Right lobe of liver (tissue), 6 donors: ENCODE measurements at regions not wholly inside any gene's neighbourhood (a gene's known extent, or its start where the extent isn't known, plus 50 kb on each side); places are given as distances from the start of the nearest gene placed in this dataset.

Source experiments
- ATAC-seq, 4 donors: fragments of 200-7000 bp; cut with Tn5 transposase; one replicate each; pipeline ENCODE4 v1.9.1; 2020; ENCODE audit warnings: mild to moderate bottlenecking in 4 of 4, moderate library complexity in 4 of 4
- DNase-seq, 3 donors: peaks; one replicate each; pipeline ENCODE4 v3.0.0-alpha.2; 2020
- H3K27ac ChIP-seq, 3 donors: fragments of 200-600 bp; one replicate each; pipeline ENCODE4 v1.8.0; 2022
- H3K27me3 ChIP-seq, 2 donors: fragments of 200-600 bp; one replicate each; pipeline ENCODE4 v1.8.0; 2022
- H3K36me3 ChIP-seq, 4 donors: fragments of 200-600 bp; sonication (generic) in 1 of 4; one replicate each; pipeline versions ENCODE4 v1.5.1 to v1.8.0; 2017 to 2022; ENCODE audit warnings: control low read depth in 1 of 4
- H3K4me1 ChIP-seq, 4 donors: fragments of 200-600 bp; sonication (generic) in 1 of 4; one replicate each; pipeline versions ENCODE4 v1.5.1 to v1.8.0; 2017 to 2022; ENCODE audit warnings: control low read depth in 1 of 4
- H3K4me3 ChIP-seq, 3 donors: fragments of 200-600 bp; one replicate each; pipeline ENCODE4 v1.8.0; 2022
- H3K9me3 ChIP-seq, 4 donors: fragments of 200-600 bp; sonication (generic) in 1 of 4; one replicate each; pipeline versions ENCODE4 v1.5.1 to v1.8.0; 2017 to 2022; ENCODE audit warnings: control low read depth in 1 of 4
- POLR2A ChIP-seq: fragments of 450-650 bp; IDR thresholded peaks from one replicate; pipeline ENCODE4 v1.6.1; 2017; ENCODE audit warnings: antibody characterized with exemption, mild to moderate bottlenecking
- WGBS: methylation state at CpG from one replicate; pipeline ENCODE4 v1.1.6; 2018; ENCODE audit warnings: low coverage, low lambda C conversion rate; ENCODE audit not compliant: insufficient coverage; ENCODE audit errors: missing lambda C conversion rate; 5-methylcytosine and 5-hydroxymethylcytosine counted together
- intact Hi-C, 2 donors: fragments of 100-400 bp; cut with DNase I; formaldehyde crosslinking; loops; one replicate each; pipeline versions ENCODE4 v1.11.2 to v1.14.1; 2022
- TF ChIP-seq, protein P1 (sequence below), 4 donors: fragments of 200-600 bp in 3 of 4; fragments of 450-650 bp in 1 of 4; IDR thresholded peaks; one replicate each; pipeline versions ENCODE4 v1.5.1 to v1.8.0; 2016 to 2022; ENCODE audit warnings: antibody characterized with exemption in 4 of 4, mild to moderate bottlenecking in 2 of 4
- donor health status: DM: no; HTN: yes; CAD: no.
- donor health status: DM: no; HTN: no; CAD: no.
- donor health status: DM: no; HTN: no; CAD: no.
- donor health status: DM: no; HTN: yes; CAD: no.
- donor health status: DM: no; HTN: yes; CAD: no.

DNA sequence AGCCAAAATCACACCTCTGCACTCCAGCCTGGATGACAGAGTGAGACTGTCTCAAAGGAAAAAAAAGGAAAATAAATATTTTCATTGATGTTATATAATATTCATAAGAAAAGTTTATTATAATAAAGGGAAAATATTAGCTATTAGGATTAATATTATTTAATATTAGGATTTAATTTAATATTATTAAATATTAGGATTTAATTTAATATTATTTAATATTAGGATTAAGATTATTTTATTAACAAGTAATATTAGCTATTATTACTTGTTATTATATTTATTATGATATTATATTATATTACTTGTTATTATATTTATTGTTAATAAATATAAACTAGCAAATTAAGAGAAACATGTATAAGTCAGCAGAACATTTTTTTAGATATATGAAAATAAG, 518.1 kb downstream of the FSCB start:
- DNase-seq = no peak
- intact Hi-C loops = no loop called here

DNA sequence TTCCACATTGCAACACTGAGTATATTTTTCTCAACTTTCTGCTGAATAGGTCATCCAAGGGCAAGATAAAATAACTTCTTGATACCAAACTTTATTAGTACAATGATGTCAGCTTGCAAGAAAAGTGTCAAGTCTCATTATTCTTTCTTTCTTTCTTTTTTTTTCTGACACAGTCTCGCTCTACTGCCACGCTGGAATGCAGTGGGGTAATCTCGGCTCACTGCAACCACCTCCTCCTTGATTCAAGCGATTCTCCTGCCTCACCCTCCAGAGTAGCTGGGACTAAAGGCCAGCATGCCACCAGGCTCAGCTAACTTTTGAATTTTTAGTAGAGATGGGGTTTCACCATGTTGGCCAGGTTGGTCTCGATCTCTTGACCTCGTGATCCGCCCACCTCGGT, 523.4 kb downstream of the FSCB start:
- Histone ChIP-seq H3K27ac (no peak overlapping the region), H3K4me1 (peaks cover 0 to 12% (median 0%) of the 10 kb centered on the region in 4 donors), H3K4me3 (no peak overlapping the region), H3K27me3 (no peaks in the 10 kb centered on the region), H3K9me3 (no peaks in the 10 kb centered on the region), H3K36me3 (no peaks in the 10 kb centered on the region)
- DNase-seq (no peak), ATAC-seq (no peak)
- WGBS = 79% methylated on average over 8 of the region's 8 CpGs
- intact Hi-C loops = no loop called here
- TF ChIP-seq POLR2A = no peak
- TF ChIP-seq, protein P1, sequence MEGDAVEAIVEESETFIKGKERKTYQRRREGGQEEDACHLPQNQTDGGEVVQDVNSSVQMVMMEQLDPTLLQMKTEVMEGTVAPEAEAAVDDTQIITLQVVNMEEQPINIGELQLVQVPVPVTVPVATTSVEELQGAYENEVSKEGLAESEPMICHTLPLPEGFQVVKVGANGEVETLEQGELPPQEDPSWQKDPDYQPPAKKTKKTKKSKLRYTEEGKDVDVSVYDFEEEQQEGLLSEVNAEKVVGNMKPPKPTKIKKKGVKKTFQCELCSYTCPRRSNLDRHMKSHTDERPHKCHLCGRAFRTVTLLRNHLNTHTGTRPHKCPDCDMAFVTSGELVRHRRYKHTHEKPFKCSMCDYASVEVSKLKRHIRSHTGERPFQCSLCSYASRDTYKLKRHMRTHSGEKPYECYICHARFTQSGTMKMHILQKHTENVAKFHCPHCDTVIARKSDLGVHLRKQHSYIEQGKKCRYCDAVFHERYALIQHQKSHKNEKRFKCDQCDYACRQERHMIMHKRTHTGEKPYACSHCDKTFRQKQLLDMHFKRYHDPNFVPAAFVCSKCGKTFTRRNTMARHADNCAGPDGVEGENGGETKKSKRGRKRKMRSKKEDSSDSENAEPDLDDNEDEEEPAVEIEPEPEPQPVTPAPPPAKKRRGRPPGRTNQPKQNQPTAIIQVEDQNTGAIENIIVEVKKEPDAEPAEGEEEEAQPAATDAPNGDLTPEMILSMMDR (IDR thresholded peaks at IDR 0.05) = no peak

More for the DNA sequence above, 518.1 kb downstream of the FSCB start:
- H3K9me3 ChIP-seq = no peaks in the 10 kb centered on the region
- no peak overlapping the region for H3K4me3 ChIP-seq
- no peaks in the 10 kb centered on the region for H3K4me1 ChIP-seq
- H3K36me3 ChIP-seq = no peaks in the 10 kb centered on the region
- no peak overlapping the region for H3K27ac ChIP-seq
- no peaks in the 10 kb centered on the region for H3K27me3 ChIP-seq
- ATAC-seq = no peak
- no peak for TF ChIP-seq POLR2A
- TF ChIP-seq, protein P1 (IDR thresholded peaks at IDR 0.05) = no peak

DNA sequence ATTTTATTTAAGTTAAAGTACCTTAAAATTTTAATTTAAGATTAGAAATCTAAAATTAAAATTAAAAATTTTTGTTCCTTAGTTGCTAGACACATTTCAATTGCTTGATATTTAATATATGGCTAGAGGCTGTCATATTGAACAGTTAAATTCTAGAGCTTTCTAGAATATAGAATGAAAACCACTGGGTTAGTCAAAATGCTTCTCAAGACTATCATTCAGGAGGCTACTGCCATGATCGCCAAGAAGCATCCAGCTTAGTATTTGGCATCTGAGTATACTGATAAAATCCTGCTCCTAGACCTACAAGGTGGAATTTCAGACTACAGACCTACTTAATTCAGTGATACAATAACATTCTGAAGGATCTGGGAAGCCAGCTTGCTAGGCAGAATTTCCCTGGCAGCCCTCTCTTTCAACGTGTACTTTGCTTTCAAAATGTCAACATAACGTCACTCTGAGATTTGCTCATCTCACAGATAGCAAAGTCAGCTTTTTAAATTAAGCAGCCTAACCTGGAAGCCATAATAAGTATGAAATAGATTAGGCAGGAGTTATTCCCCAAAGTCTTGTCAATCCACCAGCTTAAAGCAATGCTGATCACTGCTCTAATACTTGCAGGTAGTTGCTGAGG, 525.8 kb downstream of the FSCB start:
- intact Hi-C loops = no loop called here

DNA sequence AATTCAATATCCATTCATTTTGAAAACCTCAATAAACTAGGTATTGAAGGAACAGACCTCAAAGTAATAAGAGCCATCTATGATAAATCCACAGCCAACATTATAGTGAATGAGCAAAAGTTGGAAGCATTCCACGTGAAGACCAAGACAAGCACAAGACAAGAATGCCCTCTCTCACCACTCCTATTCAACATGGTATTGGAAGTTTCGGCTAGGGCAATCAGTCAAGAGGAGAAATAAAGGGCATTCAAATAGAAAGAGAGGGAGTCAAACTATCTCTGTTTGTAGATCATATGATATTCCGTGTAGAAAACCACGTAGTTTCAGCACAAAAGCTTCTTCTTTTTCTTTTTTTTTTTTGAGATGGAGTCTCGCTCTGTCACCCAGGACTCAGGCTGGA, 550.3 kb downstream of the FSCB start:
- H3K27ac ChIP-seq = no peak overlapping the region
- H3K36me3 ChIP-seq = no peaks in the 10 kb centered on the region
- no peaks in the 10 kb centered on the region for H3K9me3 ChIP-seq
- no peaks in the 10 kb centered on the region for H3K4me1 ChIP-seq
- 89% methylated on average over 5 of the region's 5 CpGs for WGBS
- H3K4me3 ChIP-seq = no peak overlapping the region
- no peaks in the 10 kb centered on the region for H3K27me3 ChIP-seq
- DNase-seq = no peak
- no peak for TF ChIP-seq POLR2A
- TF ChIP-seq, protein P1 (IDR thresholded peaks at IDR 0.05) = no peak
- ATAC-seq = no peak
- intact Hi-C loops = no loop called here

More for the DNA sequence above, 525.8 kb downstream of the FSCB start:
- no peak for TF ChIP-seq POLR2A
- TF ChIP-seq, protein P1 (IDR thresholded peaks at IDR 0.05) = no peak
- ATAC-seq (peak; percentile 96 to 99 (median 98)), DNase-seq (peak in 2 of 3 donors; percentile 24 to 68)
- H3K4me3 ChIP-seq = no peak overlapping the region
- no peaks in the 10 kb centered on the region for H3K9me3 ChIP-seq
- H3K4me1 ChIP-seq = peaks cover 0 to 12% (median 0%) of the 10 kb centered on the region in 4 donors
- WGBS = 22% methylated on average over 3 of the region's 3 CpGs
- no peaks in the 10 kb centered on the region for H3K36me3 ChIP-seq
- H3K27me3 ChIP-seq = no peaks in the 10 kb centered on the region
- peak overlapping the region; percentile 53 to 88 (median 63) for H3K27ac ChIP-seq

DNA sequence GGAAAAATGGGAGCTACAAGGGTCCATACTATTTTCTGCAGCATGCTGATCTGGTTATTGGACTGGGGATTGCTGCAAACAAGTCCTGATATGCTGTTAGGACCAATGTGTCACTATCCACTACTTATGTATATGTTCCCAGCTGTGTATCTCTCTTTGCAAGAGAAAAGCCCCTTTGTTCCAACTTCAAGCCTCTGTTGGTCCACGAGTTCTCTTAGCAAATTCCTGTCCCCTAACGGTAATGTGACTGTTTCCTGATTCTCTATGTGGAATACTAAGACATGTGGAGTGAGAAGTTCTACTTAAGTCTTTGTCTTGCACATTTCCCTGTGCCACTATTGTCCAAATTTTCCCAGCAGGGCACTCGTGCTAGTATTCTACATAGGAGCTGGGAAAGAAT, 557.7 kb downstream of the FSCB start:
- H3K9me3 ChIP-seq = no peaks in the 10 kb centered on the region
- H3K4me3 ChIP-seq = no peak overlapping the region
- H3K4me1 ChIP-seq = no peaks in the 10 kb centered on the region
- no peak overlapping the region for H3K27ac ChIP-seq
- DNase-seq = no peak
- no peaks in the 10 kb centered on the region for H3K36me3 ChIP-seq
- 39% methylated on average over 3 of the region's 3 CpGs for WGBS
- no peaks in the 10 kb centered on the region for H3K27me3 ChIP-seq
- TF ChIP-seq, protein P1 (IDR thresholded peaks at IDR 0.05) = no peak
- no peak for TF ChIP-seq POLR2A
- no peak for ATAC-seq
- intact Hi-C loops = no loop called here
